H1 (cell line): ENCODE measurements at regions not wholly inside any gene's neighbourhood (a gene's known extent, or its start where the extent isn't known, plus 50 kb on each side); places are given as distances from the start of the nearest gene placed in this dataset.
A peak's percentile ranks its signal among the peaks of the same experiment; 100 is the strongest.

Source experiments
- EP300 ChIP-seq, 2 experiments: IDR thresholded peaks; 1 replicate in 1 of 2; 2 replicates in 1 of 2; pipeline ENCODE4 v1.6.1; 2011 to 2012; ENCODE audit warnings: low read depth in 2 of 2, low read length in 2 of 2, mild to moderate bottlenecking in 2 of 2, borderline replicate concordance in 1 of 2, inconsistent platforms in 1 of 2, moderate library complexity in 1 of 2
- GABPA ChIP-seq: IDR thresholded peaks from 2 replicates; pipeline ENCODE4 v1.6.1; 2011; ENCODE audit warnings: mild to moderate bottlenecking, low read length, moderate library complexity, borderline replicate concordance; ENCODE audit not compliant: insufficient read depth
- SP1 ChIP-seq: IDR thresholded peaks from 2 replicates; pipeline ENCODE4 v1.6.1; 2011; ENCODE audit warnings: low read depth, low read length
- SUZ12 ChIP-seq: fragments of 200-600 bp; sonication (generic); IDR thresholded peaks from 2 replicates; pipeline ENCODE4 v1.6.1; 2012; ENCODE audit warnings: mild to moderate bottlenecking, inconsistent platforms, low read length, moderate library complexity, mixed read lengths
- TEAD4 ChIP-seq: IDR thresholded peaks from 2 replicates; pipeline ENCODE4 v1.6.1; 2012; ENCODE audit warnings: low read depth, low read length, inconsistent platforms, mixed read lengths
- TF ChIP-seq, protein P1 (sequence below), 3 experiments: IDR thresholded peaks; 1 replicate in 2 of 3; 2 replicates in 1 of 3; pipeline versions ENCODE4 v1.5.1 to v1.6.1; 2011; ENCODE audit warnings: low read length in 3 of 3, mild to moderate bottlenecking in 3 of 3, inconsistent platforms in 2 of 3, low read depth in 1 of 3, moderate library complexity in 1 of 3; ENCODE audit not compliant: insufficient read depth in 1 of 3; ENCODE audit errors: control extremely low read depth in 1 of 3
- TF ChIP-seq, protein P2 (sequence below): IDR thresholded peaks from 2 replicates; pipeline ENCODE4 v1.6.1; 2011; ENCODE audit warnings: low read length, improper control_type of control experiment

DNA sequence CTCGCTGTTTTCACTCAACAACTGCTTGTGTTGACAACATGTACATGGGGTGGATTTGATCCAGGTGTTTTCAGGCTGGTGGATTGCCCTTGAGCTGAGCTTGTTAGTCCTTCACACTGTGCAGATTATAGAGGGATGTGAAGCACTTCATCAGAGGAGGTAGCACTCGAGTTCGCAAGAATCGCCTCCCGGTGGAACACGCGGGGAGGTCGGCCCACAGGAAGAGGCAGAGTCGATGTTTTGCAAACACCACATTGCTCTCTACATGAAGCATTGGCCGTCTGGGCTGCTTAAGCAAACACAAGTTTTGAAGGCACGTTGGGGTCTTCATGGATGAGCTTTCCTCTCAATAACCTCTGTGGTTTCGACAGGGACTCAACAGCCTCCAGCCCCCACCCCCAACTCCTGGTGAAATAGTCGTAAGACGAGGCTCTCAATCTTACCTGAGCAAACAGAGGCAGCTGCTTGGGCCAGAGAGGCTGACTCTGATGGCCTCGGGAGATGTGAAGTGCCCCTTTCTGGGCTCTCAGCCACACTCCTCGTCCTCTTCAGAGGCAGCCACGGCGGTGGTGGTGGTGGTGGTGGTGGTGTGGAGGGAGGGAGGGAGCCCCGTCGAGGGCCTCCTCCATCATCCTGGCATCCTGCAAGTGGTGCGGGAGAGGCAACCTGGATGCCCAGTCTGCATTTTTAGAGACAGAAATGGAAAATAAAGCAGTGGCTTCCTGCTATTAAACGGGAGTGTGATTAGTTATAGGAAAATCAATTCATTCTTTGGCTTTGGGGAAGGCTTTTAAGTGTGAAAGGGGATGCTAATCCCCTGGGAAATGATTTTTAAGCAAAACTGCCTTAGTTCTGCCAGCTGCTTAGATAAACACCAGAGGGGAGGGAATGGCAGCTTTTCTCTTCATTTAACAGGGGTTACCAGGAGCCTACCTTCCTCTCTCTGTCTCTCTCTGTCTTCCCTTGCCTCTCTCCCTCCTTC is 552.5 kb upstream of the EEF2KMT start:
- TF ChIP-seq, protein P1, sequence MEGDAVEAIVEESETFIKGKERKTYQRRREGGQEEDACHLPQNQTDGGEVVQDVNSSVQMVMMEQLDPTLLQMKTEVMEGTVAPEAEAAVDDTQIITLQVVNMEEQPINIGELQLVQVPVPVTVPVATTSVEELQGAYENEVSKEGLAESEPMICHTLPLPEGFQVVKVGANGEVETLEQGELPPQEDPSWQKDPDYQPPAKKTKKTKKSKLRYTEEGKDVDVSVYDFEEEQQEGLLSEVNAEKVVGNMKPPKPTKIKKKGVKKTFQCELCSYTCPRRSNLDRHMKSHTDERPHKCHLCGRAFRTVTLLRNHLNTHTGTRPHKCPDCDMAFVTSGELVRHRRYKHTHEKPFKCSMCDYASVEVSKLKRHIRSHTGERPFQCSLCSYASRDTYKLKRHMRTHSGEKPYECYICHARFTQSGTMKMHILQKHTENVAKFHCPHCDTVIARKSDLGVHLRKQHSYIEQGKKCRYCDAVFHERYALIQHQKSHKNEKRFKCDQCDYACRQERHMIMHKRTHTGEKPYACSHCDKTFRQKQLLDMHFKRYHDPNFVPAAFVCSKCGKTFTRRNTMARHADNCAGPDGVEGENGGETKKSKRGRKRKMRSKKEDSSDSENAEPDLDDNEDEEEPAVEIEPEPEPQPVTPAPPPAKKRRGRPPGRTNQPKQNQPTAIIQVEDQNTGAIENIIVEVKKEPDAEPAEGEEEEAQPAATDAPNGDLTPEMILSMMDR (IDR thresholded peaks at IDR 0.05; ENCODE audit: control extremely low read depth in 1 of 3, insufficient read depth in 1 of 3, low read depth in 1 of 3, low read length in 3 of 3) = peak in 1 of 3 experiments; percentile 11; a peak in 1 of 4 replicates
- TF ChIP-seq SP1 (no peak), TEAD4 (no peak), GABPA (no peak), SUZ12 (no peak), EP300 (IDR thresholded peaks at IDR 0.05; ENCODE audit: borderline replicate concordance in 1 of 2, low read depth in 2 of 2, low read length in 2 of 2) (no peak)
- TF ChIP-seq, protein P2, sequence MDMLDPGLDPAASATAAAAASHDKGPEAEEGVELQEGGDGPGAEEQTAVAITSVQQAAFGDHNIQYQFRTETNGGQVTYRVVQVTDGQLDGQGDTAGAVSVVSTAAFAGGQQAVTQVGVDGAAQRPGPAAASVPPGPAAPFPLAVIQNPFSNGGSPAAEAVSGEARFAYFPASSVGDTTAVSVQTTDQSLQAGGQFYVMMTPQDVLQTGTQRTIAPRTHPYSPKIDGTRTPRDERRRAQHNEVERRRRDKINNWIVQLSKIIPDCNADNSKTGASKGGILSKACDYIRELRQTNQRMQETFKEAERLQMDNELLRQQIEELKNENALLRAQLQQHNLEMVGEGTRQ = no peak
